ENCODE measurements at regions not wholly inside any gene's neighbourhood (a gene's known extent, or its start where the extent isn't known, plus 50 kb on each side); places are given as distances from the start of the nearest gene placed in this dataset.

DNA sequence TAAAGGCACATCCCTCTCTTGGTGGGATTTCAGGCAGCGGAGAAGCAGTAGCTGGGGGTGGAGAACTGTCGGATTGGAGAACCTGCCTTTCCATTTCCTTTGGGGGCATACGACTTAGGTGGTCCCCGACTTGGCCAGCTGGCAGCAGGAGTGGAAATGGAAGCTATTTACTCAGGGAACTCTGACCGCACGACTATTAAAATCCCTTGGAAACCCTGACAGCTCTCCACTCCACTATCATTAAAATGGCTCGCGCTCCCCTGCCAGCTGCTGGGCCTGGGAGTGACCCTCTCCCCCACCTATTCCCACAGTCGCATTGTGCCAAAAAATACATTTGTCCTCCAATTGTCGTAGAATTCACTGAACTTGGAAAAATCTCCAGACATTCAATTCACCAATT, 77.7 kb upstream of the APCDD1 start:
- H3K27me3 ChIP-seq (ENCODE audit: control insufficient read depth in 1 of 2, insufficient read depth in 2 of 2, low read length in 2 of 2), result no peaks in the 10 kb centered on the region
- H3K9me3 Mint-ChIP-seq, result no peaks in the 10 kb centered on the region
- DNase-seq, result no peak
- H3K4me1 Mint-ChIP-seq (ENCODE audit: low read depth), result no peaks in the 10 kb centered on the region
- intact Hi-C loops (cut with DNase I, micrococcal nuclease), result no loop called here
- no peak for TF ChIP-seq CTCF (IDR thresholded peaks at IDR 0.05)
- H3K4me3 Mint-ChIP-seq, result no peak overlapping the region
- no peaks in the 10 kb centered on the region for H3K36me3 ChIP-seq (ENCODE audit: insufficient read depth, low read length)
- ATAC-seq (ENCODE audit: poor library complexity), result no peak
- no peaks in the 10 kb centered on the region for H3K36me3 Mint-ChIP-seq (ENCODE audit: low read depth)
- H3K9me3 ChIP-seq (ENCODE audit: control insufficient read depth in 1 of 2, insufficient read depth in 1 of 2, low read length in 2 of 2), result peaks cover 0 to 6% of the 10 kb centered on the region in 2 experiments
- H3K4me1 ChIP-seq (ENCODE audit: insufficient read depth, low read length), result no peaks in the 10 kb centered on the region
- no peak overlapping the region for H3K27ac ChIP-seq (ENCODE audit: low read depth in 1 of 2, low read length in 2 of 2)
- H3K27me3 Mint-ChIP-seq, result peaks cover 4% of the 10 kb centered on the region
- ChIA-PET POLR2A (no interaction called here), CTCF (no interaction called here)
- no peak overlapping the region for H3K4me3 ChIP-seq (ENCODE audit: low read length)
- H3K27ac Mint-ChIP-seq, result no peak overlapping the region

- H3K27me3 ChIP-seq (ENCODE audit: control insufficient read depth in 1 of 2, insufficient read depth in 2 of 2, low read length in 2 of 2), result no peaks in the 10 kb centered on the region
- H3K9me3 ChIP-seq (ENCODE audit: control insufficient read depth in 1 of 2, insufficient read depth in 1 of 2, low read length in 2 of 2), result peaks cover 0 to 6% of the 10 kb centered on the region in 2 experiments
- Mint-ChIP-seq H3K4me3 (no peak overlapping the region), H3K27me3 (peaks cover 4% of the 10 kb centered on the region), H3K4me1 (ENCODE audit: low read depth) (no peaks in the 10 kb centered on the region), H3K27ac (no peak overlapping the region), H3K36me3 (ENCODE audit: low read depth) (no peaks in the 10 kb centered on the region), H3K9me3 (no peaks in the 10 kb centered on the region)
- POLR2A ChIA-PET, result no interaction called here
- no peaks in the 10 kb centered on the region for H3K36me3 ChIP-seq (ENCODE audit: insufficient read depth, low read length)
- no peak overlapping the region for H3K27ac ChIP-seq (ENCODE audit: low read depth in 1 of 2, low read length in 2 of 2)
- DNase-seq (no peak), ATAC-seq (ENCODE audit: poor library complexity) (no peak)
- no peak overlapping the region for H3K4me3 ChIP-seq (ENCODE audit: low read length)
- intact Hi-C loops (cut with DNase I, micrococcal nuclease), result no loop called here
- CTCF ChIA-PET, result no interaction called here
- H3K4me1 ChIP-seq (ENCODE audit: insufficient read depth, low read length), result no peaks in the 10 kb centered on the region
- no peak for TF ChIP-seq CTCF (IDR thresholded peaks at IDR 0.05)
Measured at GRCh38 chr18:10377956-10378355, 76.5 kb upstream of the APCDD1 start.

DNA sequence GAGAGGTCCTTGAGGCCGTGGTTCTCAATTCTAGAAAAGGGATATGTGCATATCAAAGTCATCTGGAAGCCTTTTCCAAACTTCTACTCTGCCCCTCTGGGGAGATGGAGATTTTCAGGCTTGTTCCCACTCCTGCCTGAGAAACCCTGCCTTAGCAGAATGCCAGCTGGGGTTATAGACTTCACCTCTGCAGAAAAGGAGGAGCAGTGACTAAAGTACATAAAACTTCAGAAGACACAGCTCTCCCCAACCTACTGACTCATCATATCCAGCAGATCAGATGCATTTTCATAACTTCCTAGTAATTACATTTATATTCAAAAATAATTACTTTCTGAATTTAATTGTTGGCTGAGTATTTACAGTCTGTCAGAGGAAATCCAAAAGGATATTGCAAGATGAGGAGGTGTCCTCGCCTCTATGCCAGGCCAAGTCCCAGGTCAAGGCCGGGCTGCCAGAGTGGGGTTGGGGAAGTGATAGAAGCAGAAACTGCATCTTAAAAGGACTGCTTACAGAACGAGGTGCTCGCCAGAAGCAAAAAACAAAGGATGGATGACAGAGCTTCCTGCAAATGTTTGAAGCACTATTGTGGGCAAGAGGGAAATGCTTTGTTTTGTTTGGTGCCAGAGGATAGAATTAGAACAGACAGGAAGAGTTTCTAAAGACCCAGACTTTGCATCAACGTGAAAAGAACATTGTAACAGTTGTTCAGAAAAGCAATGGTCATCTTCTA, 75.6 kb upstream of the APCDD1 start:
- no peaks in the 10 kb centered on the region for H3K4me1 Mint-ChIP-seq (ENCODE audit: low read depth)
- ChIA-PET POLR2A (no interaction called here), CTCF (no interaction called here)
- no peak for TF ChIP-seq CTCF (IDR thresholded peaks at IDR 0.05)
- no peak overlapping the region for H3K27ac ChIP-seq (ENCODE audit: low read depth in 1 of 2, low read length in 2 of 2)
- no peaks in the 10 kb centered on the region for H3K36me3 Mint-ChIP-seq (ENCODE audit: low read depth)
- no peak overlapping the region for H3K27ac Mint-ChIP-seq
- H3K4me3 Mint-ChIP-seq, result no peak overlapping the region
- DNase-seq, result no peak
- ATAC-seq (ENCODE audit: poor library complexity), result no peak
- intact Hi-C loops (cut with DNase I, micrococcal nuclease), result no loop called here
- H3K9me3 ChIP-seq (ENCODE audit: control insufficient read depth in 1 of 2, insufficient read depth in 1 of 2, low read length in 2 of 2), result peaks cover 0 to 6% of the 10 kb centered on the region in 2 experiments
- H3K27me3 ChIP-seq (ENCODE audit: control insufficient read depth in 1 of 2, insufficient read depth in 2 of 2, low read length in 2 of 2), result no peaks in the 10 kb centered on the region
- no peaks in the 10 kb centered on the region for H3K4me1 ChIP-seq (ENCODE audit: insufficient read depth, low read length)
- H3K9me3 Mint-ChIP-seq, result no peaks in the 10 kb centered on the region
- peaks cover 4% of the 10 kb centered on the region for H3K27me3 Mint-ChIP-seq
- no peaks in the 10 kb centered on the region for H3K36me3 ChIP-seq (ENCODE audit: insufficient read depth, low read length)
- no peak overlapping the region for H3K4me3 ChIP-seq (ENCODE audit: low read length)
